ENCODE measurements at regions not wholly inside any gene's neighbourhood (a gene's known extent, or its start where the extent isn't known, plus 50 kb on each side); places are given as distances from the start of the nearest gene placed in this dataset.
"Not testable (repeated sequence)": the region's sequence is repeated elsewhere in the genome, so short reads cannot be mapped to it uniquely, and the experiment has no call there.

DNA sequence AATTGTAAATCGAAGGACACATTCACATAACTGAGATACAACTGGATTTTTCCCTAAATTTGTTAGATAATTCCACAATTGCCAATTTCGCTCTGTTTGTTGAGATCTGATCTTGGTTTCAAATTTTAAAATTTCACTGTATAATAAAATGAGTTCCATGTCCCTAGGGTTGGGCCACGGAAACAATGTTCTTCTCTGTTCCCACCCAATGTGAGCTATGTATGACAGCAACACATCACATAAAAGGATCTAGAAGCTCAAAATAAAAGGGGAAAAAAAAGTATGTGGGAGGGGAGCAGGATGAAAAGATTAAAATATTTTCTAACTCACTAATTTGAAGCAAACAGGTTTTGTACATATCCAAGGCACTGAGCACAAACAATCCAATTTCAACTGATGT is 287.8 kb upstream of the MKLN1 start:
- no peak for TF ChIP-seq EZH2 (IDR thresholded peaks at IDR 0.05; ENCODE audit: borderline replicate concordance, low read depth, low read length, poor library complexity, severe bottlenecking)
- TF ChIP-seq, protein P1, sequence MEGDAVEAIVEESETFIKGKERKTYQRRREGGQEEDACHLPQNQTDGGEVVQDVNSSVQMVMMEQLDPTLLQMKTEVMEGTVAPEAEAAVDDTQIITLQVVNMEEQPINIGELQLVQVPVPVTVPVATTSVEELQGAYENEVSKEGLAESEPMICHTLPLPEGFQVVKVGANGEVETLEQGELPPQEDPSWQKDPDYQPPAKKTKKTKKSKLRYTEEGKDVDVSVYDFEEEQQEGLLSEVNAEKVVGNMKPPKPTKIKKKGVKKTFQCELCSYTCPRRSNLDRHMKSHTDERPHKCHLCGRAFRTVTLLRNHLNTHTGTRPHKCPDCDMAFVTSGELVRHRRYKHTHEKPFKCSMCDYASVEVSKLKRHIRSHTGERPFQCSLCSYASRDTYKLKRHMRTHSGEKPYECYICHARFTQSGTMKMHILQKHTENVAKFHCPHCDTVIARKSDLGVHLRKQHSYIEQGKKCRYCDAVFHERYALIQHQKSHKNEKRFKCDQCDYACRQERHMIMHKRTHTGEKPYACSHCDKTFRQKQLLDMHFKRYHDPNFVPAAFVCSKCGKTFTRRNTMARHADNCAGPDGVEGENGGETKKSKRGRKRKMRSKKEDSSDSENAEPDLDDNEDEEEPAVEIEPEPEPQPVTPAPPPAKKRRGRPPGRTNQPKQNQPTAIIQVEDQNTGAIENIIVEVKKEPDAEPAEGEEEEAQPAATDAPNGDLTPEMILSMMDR (conservative IDR thresholded peaks at IDR 0.05; ENCODE audit: low read depth, low read length) = no peak
- CTCF ChIA-PET = interaction anchor here (0.5 to 1.5 kb wide), 8 partner anchors 12 to 162 kb away, joined by 3 to 9 read pairs (median 4); no protein-coding TSS in a partner anchor
- BruUV-seq (replicated peaks) = no TSS peak
- no peaks in the 10 kb centered on the region for H3K36me3 ChIP-seq (ENCODE audit: insufficient read depth, low read length, poor library complexity, severe bottlenecking)
- H3K27ac ChIP-seq (ENCODE audit: low read depth, low read length, poor library complexity, severe bottlenecking) = peak overlapping the region; percentile 89
- H3K4me3 ChIP-seq (ENCODE audit: low read depth, low read length, poor library complexity, severe bottlenecking) = peak overlapping the region; percentile 19
- DNase-seq (ENCODE audit: low spot score) = peak; percentile 58
- no peaks in the 10 kb centered on the region for H3K27me3 ChIP-seq (replicated peaks; ENCODE audit: insufficient read depth, low read depth, low read length, poor library complexity)
- POLR2A ChIA-PET (ENCODE audit: low non-redundant PET) = interaction anchor here (0.5 kb wide), 1 partner anchor 31 kb away, joined by 3 read pairs; no protein-coding TSS in a partner anchor
- peaks cover 59% of the 10 kb centered on the region for H3K4me1 ChIP-seq (ENCODE audit: insufficient read depth, low read length, poor library complexity, severe bottlenecking)
- no peaks in the 10 kb centered on the region for H3K9me3 ChIP-seq (ENCODE audit: low read depth, low read length, poor library complexity, severe bottlenecking)
- intact Hi-C loops (cut with micrococcal nuclease; ENCODE audit: unreplicated experiment) = loop anchor here (1.0 to 5.0 kb wide), 3 partner anchors 83 to 143 kb away; no protein-coding TSS in a partner anchor

DNA sequence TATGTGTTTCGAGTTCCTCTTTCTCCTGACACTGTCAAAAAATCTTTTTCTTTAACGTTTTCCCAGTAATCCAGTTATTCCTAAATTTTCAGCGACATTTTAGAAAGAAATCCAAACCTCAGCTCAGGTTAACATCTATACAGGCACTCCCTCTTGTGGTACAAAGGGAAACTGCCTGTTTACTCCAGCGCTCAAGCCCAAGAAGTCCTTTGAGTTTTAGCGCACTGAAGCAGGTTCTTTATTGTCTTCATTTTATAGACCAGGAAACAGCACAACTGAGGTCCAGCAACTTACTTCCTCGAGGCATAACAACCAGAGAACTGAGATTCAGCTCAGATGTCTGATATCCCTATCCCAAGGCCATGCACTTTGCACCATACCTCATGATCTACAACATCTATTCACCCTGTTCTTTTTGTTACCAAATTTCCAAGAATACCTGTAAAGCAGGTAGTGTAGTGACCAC is 287.2 kb upstream of the MKLN1 start:
- Histone ChIP-seq H3K4me3 (ENCODE audit: low read depth, low read length, poor library complexity, severe bottlenecking) (no peak overlapping the region), H3K4me1 (ENCODE audit: insufficient read depth, low read length, poor library complexity, severe bottlenecking) (peaks cover 56% of the 10 kb centered on the region), H3K9me3 (ENCODE audit: low read depth, low read length, poor library complexity, severe bottlenecking) (no peaks in the 10 kb centered on the region), H3K27ac (ENCODE audit: low read depth, low read length, poor library complexity, severe bottlenecking) (peak overlapping the region; percentile 89), H3K36me3 (ENCODE audit: insufficient read depth, low read length, poor library complexity, severe bottlenecking) (no peaks in the 10 kb centered on the region), H3K27me3 (replicated peaks; ENCODE audit: insufficient read depth, low read depth, low read length, poor library complexity) (no peaks in the 10 kb centered on the region)
- peak; percentile 86 for DNase-seq (ENCODE audit: low spot score)
- CTCF ChIA-PET = interaction anchor here (0.5 to 1.5 kb wide), 8 partner anchors 13 to 269 kb away, joined by 3 to 9 read pairs (median 3); no protein-coding TSS in a partner anchor
- BruUV-seq (replicated peaks) = no TSS peak
- TF ChIP-seq, protein P1 (conservative IDR thresholded peaks at IDR 0.05; ENCODE audit: low read depth, low read length) = peak; percentile 93
- no peak for TF ChIP-seq EZH2 (IDR thresholded peaks at IDR 0.05; ENCODE audit: borderline replicate concordance, low read depth, low read length, poor library complexity, severe bottlenecking)
- POLR2A ChIA-PET (ENCODE audit: low non-redundant PET) = interaction anchor here (0.5 kb wide), 1 partner anchor 32 kb away, joined by 3 read pairs; no protein-coding TSS in a partner anchor
- intact Hi-C loops (cut with micrococcal nuclease; ENCODE audit: unreplicated experiment) = loop anchor here (1.0 kb wide), 1 partner anchor 143 kb away; no protein-coding TSS in a partner anchor

DNA sequence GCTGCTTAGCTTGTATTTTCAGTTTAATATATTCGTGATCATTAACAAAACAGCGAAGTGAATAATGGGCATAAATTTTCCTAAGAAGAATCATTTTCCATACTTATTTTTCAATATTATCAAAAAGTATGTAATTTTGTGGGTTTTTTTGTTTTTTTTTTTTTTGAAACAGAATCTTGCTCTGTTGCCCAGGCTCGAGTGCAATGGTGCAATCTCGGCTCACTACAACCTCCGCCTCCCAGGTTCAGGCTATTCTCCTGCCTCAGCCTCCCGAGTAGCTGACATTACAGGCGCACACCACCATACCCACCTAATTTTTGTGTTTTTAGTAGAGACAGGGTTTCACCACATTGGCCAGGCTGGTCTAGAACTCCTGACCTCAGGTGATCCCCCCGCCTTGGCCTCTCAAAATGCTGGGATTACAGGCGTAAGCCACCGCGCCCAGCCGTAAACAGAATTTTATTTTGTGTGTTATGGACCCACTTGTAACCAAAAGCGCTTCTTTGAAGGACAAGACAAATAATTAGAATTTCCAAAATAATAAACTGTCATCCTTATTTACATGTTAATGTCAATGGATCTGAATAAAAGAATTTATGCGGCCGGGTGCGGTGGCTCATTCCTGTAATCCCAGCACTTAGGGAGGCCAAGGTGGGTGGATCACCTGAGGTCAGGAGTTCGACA is 286.5 kb upstream of the MKLN1 start:
- H3K9me3 ChIP-seq (ENCODE audit: low read depth, low read length, poor library complexity, severe bottlenecking); H3K4me3 ChIP-seq (ENCODE audit: low read depth, low read length, poor library complexity, severe bottlenecking); DNase-seq (ENCODE audit: low spot score); POLR2A ChIA-PET (ENCODE audit: low non-redundant PET); H3K27ac ChIP-seq (ENCODE audit: low read depth, low read length, poor library complexity, severe bottlenecking); intact Hi-C loops (cut with micrococcal nuclease; ENCODE audit: unreplicated experiment); BruUV-seq (replicated peaks); H3K27me3 ChIP-seq (replicated peaks; ENCODE audit: insufficient read depth, low read depth, low read length, poor library complexity); H3K36me3 ChIP-seq (ENCODE audit: insufficient read depth, low read length, poor library complexity, severe bottlenecking): not testable (repeated sequence)
- peaks cover 52% of the 10 kb centered on the region for H3K4me1 ChIP-seq (ENCODE audit: insufficient read depth, low read length, poor library complexity, severe bottlenecking)
- CTCF ChIA-PET = interaction anchor here (0.7 to 1.5 kb wide), 5 partner anchors 13 to 269 kb away, joined by 3 to 9 read pairs (median 3); no protein-coding TSS in a partner anchor

Measured in A673 (cell line).